H9 (cell line): ENCODE measurements at regions not wholly inside any gene's neighbourhood (a gene's known extent, or its start where the extent isn't known, plus 50 kb on each side); places are given as distances from the start of the nearest gene placed in this dataset.

ENCODE experiments used
- DNase-seq: peaks from one replicate; pipeline ENCODE4 v3.0.0-alpha.2; 2017
- H2AFZ ChIP-seq: one replicate; pipeline ENCODE4 v1.6.1; 2013; ENCODE audit warnings: mild to moderate bottlenecking, low read length, control low read depth, moderate library complexity
- H2AK5ac ChIP-seq: 2 replicates; pipeline ENCODE4 v1.6.1; 2013; ENCODE audit warnings: low read length, control low read depth, mixed read lengths; ENCODE audit not compliant: insufficient read length
- H2BK120ac ChIP-seq: one replicate; pipeline ENCODE4 v1.6.1; 2013; ENCODE audit warnings: low read depth, mild to moderate bottlenecking, low read length, control low read depth, inconsistent platforms; ENCODE audit not compliant: poor library complexity, severe bottlenecking
- H2BK12ac ChIP-seq: 2 replicates; pipeline ENCODE4 v1.6.1; 2013; ENCODE audit warnings: low read length, control low read depth, mixed read lengths, low read depth; ENCODE audit not compliant: insufficient read length
- H2BK15ac ChIP-seq: 2 replicates; pipeline ENCODE4 v1.6.1; 2013; ENCODE audit warnings: low read depth, low read length, control low read depth
- H2BK20ac ChIP-seq: one replicate; pipeline ENCODE4 v1.6.1; 2013; ENCODE audit warnings: low read depth, mild to moderate bottlenecking, low read length, control low read depth, inconsistent platforms; ENCODE audit not compliant: poor library complexity, severe bottlenecking
- H2BK5ac ChIP-seq: 2 replicates; pipeline ENCODE4 v1.6.1; 2013; ENCODE audit warnings: low read length, control low read depth, mixed read lengths; ENCODE audit not compliant: insufficient read length
- H3K14ac ChIP-seq: 2 replicates; pipeline ENCODE4 v1.6.1; 2013; ENCODE audit warnings: low read length, control low read depth; ENCODE audit not compliant: insufficient read depth
- H3K18ac ChIP-seq: 2 replicates; pipeline ENCODE4 v1.6.1; 2013; ENCODE audit warnings: low read depth, mild to moderate bottlenecking, mixed read lengths, low read length, control low read depth; ENCODE audit not compliant: insufficient read length
- H3K23ac ChIP-seq: 2 replicates; pipeline ENCODE4 v1.6.1; 2013; ENCODE audit warnings: low read length, control low read depth, mixed read lengths, low read depth; ENCODE audit not compliant: insufficient read length
- H3K23me2 ChIP-seq: 2 replicates; pipeline ENCODE4 v1.6.1; 2013; ENCODE audit warnings: low read depth, mild to moderate bottlenecking, mixed read lengths, low read length, control low read depth; ENCODE audit not compliant: insufficient read length, poor library complexity, severe bottlenecking
- H3K27ac ChIP-seq: 2 replicates; pipeline ENCODE4 v1.5.1; 2013; ENCODE audit warnings: low read length, control low read depth, mixed read lengths, low read depth; ENCODE audit not compliant: insufficient read length
- H3K27me3 ChIP-seq: 2 replicates; pipeline ENCODE4 v1.6.1; 2013; ENCODE audit warnings: low read length, control low read depth, inconsistent platforms; ENCODE audit not compliant: insufficient read depth
- H3K4ac ChIP-seq: 2 replicates; pipeline ENCODE4 v1.6.1; 2013; ENCODE audit warnings: low read depth, mild to moderate bottlenecking, control low read depth, inconsistent platforms, low read length, moderate library complexity
- H3K4me1 ChIP-seq: 2 replicates; pipeline ENCODE4 v1.6.1; 2013; ENCODE audit warnings: low read length, control low read depth, inconsistent platforms; ENCODE audit not compliant: insufficient read depth
- H3K4me2 ChIP-seq: 2 replicates; pipeline ENCODE4 v1.6.1; 2013; ENCODE audit warnings: low read length, control low read depth, mixed read lengths; ENCODE audit not compliant: insufficient read length, insufficient read depth
- H3K56ac ChIP-seq: 2 replicates; pipeline ENCODE4 v1.6.1; 2013; ENCODE audit warnings: low read depth, mild to moderate bottlenecking, mixed read lengths, low read length, control low read depth; ENCODE audit not compliant: insufficient read length
- H3K79me1 ChIP-seq: 2 replicates; pipeline ENCODE4 v1.6.1; 2013; ENCODE audit warnings: low read depth, mild to moderate bottlenecking, moderate library complexity, low read length, control low read depth, inconsistent platforms; ENCODE audit not compliant: insufficient read depth, poor library complexity, severe bottlenecking
- H3K79me2 ChIP-seq: 2 replicates; pipeline ENCODE4 v1.6.1; 2013; ENCODE audit warnings: low read length, control low read depth, inconsistent platforms; ENCODE audit not compliant: insufficient read depth
- H3K9ac ChIP-seq: 2 replicates; pipeline ENCODE4 v1.6.1; 2013; ENCODE audit warnings: low read length, control low read depth, mixed read lengths; ENCODE audit not compliant: insufficient read length; ENCODE audit errors: extremely low read depth
- H3K9me3 ChIP-seq: one replicate; pipeline ENCODE4 v1.6.1; 2013; ENCODE audit warnings: low read depth, low read length, inconsistent platforms; ENCODE audit not compliant: control insufficient read depth
- H3T11ph ChIP-seq: one replicate; pipeline ENCODE4 v1.6.1; 2013; ENCODE audit warnings: mild to moderate bottlenecking, low read length, control low read depth, inconsistent platforms
- H4K20me1 ChIP-seq: one replicate; pipeline ENCODE4 v1.6.1; 2013; ENCODE audit not compliant: control insufficient read depth, insufficient read length, insufficient read depth
- H4K5ac ChIP-seq: 2 replicates; pipeline ENCODE4 v1.6.1; 2013; ENCODE audit warnings: low read depth, mild to moderate bottlenecking, mixed read lengths, low read length, control low read depth; ENCODE audit not compliant: insufficient read length
- H4K8ac ChIP-seq: replicated peaks from 2 replicates; pipeline ENCODE4 v1.6.1; 2013; ENCODE audit warnings: low read length, control low read depth, mixed read lengths, low read depth; ENCODE audit not compliant: insufficient read length
- H4K91ac ChIP-seq: 2 replicates; pipeline ENCODE4 v1.6.1; 2013; ENCODE audit warnings: low read depth, mild to moderate bottlenecking, moderate library complexity, mixed read lengths, low read length, control low read depth; ENCODE audit not compliant: insufficient read length
- H3K27ac Mint-ChIP-seq, 3 experiments: 2 replicates in 2 of 3; 3 replicates in 1 of 3; pipeline ENCODE4 v1.8.0; 2020 to 2021; ENCODE audit warnings: mixed read lengths in 3 of 3, mild to moderate bottlenecking in 1 of 3, moderate library complexity in 1 of 3
- H3K27me3 Mint-ChIP-seq: 2 replicates; pipeline ENCODE4 v1.8.0; 2021; ENCODE audit warnings: low read depth, mild to moderate bottlenecking, moderate library complexity, mixed read lengths
- H3K36me3 Mint-ChIP-seq, 3 experiments: 2 replicates in 2 of 3; 3 replicates in 1 of 3; pipeline ENCODE4 v1.8.0; 2020 to 2021; ENCODE audit warnings: low read depth in 3 of 3, mixed read lengths in 3 of 3; ENCODE audit not compliant: insufficient read depth in 1 of 3
- H3K4me1 Mint-ChIP-seq, 2 experiments: 2 replicates each; pipeline ENCODE4 v1.8.0; 2020; ENCODE audit warnings: mixed read lengths in 2 of 2
- H3K4me3 Mint-ChIP-seq, 2 experiments: 2 replicates in 1 of 2; 3 replicates in 1 of 2; pipeline ENCODE4 v1.8.0; 2020 to 2021; ENCODE audit warnings: mild to moderate bottlenecking in 2 of 2, mixed read lengths in 2 of 2, moderate library complexity in 1 of 2
- H3K9me3 Mint-ChIP-seq, 2 experiments: 2 replicates in 1 of 2; 3 replicates in 1 of 2; pipeline ENCODE4 v1.8.0; 2020; ENCODE audit warnings: mild to moderate bottlenecking in 2 of 2, mixed read lengths in 2 of 2, moderate library complexity in 1 of 2
- CTCF ChIP-seq: fragments of 200-600 bp; sonication (generic); conservative IDR thresholded peaks from 3 replicates; pipeline ENCODE4 v1.8.0; 2021; ENCODE audit warnings: antibody characterized with exemption, mild to moderate bottlenecking
- WGBS: extraction: QIAGEN DNeasy Blood & Tissue Kit; methylation state at CpG from one replicate; pipeline ENCODE4 v1.1.7; 2013; ENCODE audit warnings: missing lambda C conversion rate, low lambda C conversion rate, mixed read lengths; ENCODE audit not compliant: insufficient read length; ENCODE audit errors: extremely low coverage; 5-methylcytosine and 5-hydroxymethylcytosine counted together

GRCh38 chr2:166725927-166726924 is 162.1 kb upstream of the XIRP2 start:
- Histone ChIP-seq H3K79me1 (no peaks in the 10 kb centered on the region), H3K56ac (no peak overlapping the region), H4K8ac (no peak overlapping the region), H2AFZ (no peak overlapping the region), H3K18ac (no peak overlapping the region), H3K79me2 (no peaks in the 10 kb centered on the region), H2BK15ac (no peak overlapping the region), H4K91ac (no peak overlapping the region), H3K4me2 (no peak overlapping the region), H2BK120ac (no peak overlapping the region), H4K20me1 (no peaks in the 10 kb centered on the region), H3K23me2 (no peaks in the 10 kb centered on the region), H3K9ac (no peak overlapping the region), H3K27me3 (no peaks in the 10 kb centered on the region), H2BK12ac (no peak overlapping the region), H3T11ph (no peak overlapping the region), H2BK20ac (no peak overlapping the region), H3K4me1 (no peaks in the 10 kb centered on the region), H3K27ac (no peak overlapping the region), H2BK5ac (no peak overlapping the region), H3K23ac (no peak overlapping the region), H2AK5ac (no peak overlapping the region), H3K14ac (no peak overlapping the region), H4K5ac (no peak overlapping the region), H3K9me3 (no peaks in the 10 kb centered on the region), H3K4ac (no peak overlapping the region)
- Mint-ChIP-seq H3K27ac (no peak overlapping the region), H3K9me3 (peaks cover 14 to 22% of the 10 kb centered on the region in 2 experiments), H3K36me3 (peaks cover 4 to 8% (median 6%) of the 10 kb centered on the region in 3 experiments; a peak in 5 of 7 replicates), H3K4me3 (no peak overlapping the region), H3K27me3 (no peaks in the 10 kb centered on the region), H3K4me1 (no peaks in the 10 kb centered on the region)
- DNase-seq: no peak
- TF ChIP-seq CTCF: no peak
- no CpG with 5 or more reads among the region's 2 CpGs for WGBS
